ENCODE measurements at regions not wholly inside any gene's neighbourhood (a gene's known extent, or its start where the extent isn't known, plus 50 kb on each side); places are given as distances from the start of the nearest gene placed in this dataset.

DNA sequence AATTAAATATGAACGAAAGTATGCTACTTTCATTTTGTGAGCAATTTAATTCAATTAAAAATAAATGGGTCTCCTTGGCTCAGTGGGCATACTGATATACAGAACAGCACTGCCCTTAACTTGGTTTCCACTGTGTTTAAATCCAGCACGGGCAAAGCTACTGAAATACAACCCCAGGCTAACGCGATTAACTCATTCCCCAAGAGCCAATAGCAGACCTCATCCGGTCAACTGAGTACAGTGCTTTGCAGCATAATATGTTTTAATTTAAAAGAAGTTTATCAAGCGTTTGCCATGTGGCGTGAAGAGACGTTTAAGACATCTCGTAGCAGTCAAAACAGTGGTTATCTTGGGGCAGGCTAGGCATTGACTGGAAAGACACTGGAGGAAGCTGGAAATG, 118.6 kb downstream of the PROX1 start:
- no peak overlapping the region for H3K27ac ChIP-seq (replicated peaks in 1 of 4)
- H3K9me3 ChIP-seq = peaks cover 0 to 9% (median 3%) of the 10 kb centered on the region in 4 donors
- H3K4me3 ChIP-seq = no peak overlapping the region
- intact Hi-C loops (cut with DNase I) = no loop called here
- DNase-seq (ENCODE audit: extremely low spot score) = no peak
- H3K36me3 ChIP-seq = no peaks in the 10 kb centered on the region
- 72% methylated on average over 9 of the region's 9 CpGs for WGBS
- H3K4me1 ChIP-seq = peaks cover 0 to 10% (median 4%) of the 10 kb centered on the region in 4 donors
- TF ChIP-seq POLR2AphosphoS5 (IDR thresholded peaks at IDR 0.05) (no peak), EP300 (IDR thresholded peaks at IDR 0.05) (no peak), CTCF (IDR thresholded peaks at IDR 0.05) (no peak), POLR2A (IDR thresholded peaks at IDR 0.05; ENCODE audit: low read depth) (no peak)
- H3K27me3 ChIP-seq = peaks cover 0 to 13% (median 0%) of the 10 kb centered on the region in 4 donors

- TF ChIP-seq POLR2AphosphoS5 (IDR thresholded peaks at IDR 0.05) = no peak
- no peak for TF ChIP-seq CTCF (IDR thresholded peaks at IDR 0.05)
- TF ChIP-seq EP300 (IDR thresholded peaks at IDR 0.05) = no peak
- no peak for TF ChIP-seq POLR2A (IDR thresholded peaks at IDR 0.05; ENCODE audit: low read depth)
- peaks cover 0 to 9% (median 3%) of the 10 kb centered on the region in 4 donors for H3K9me3 ChIP-seq
- no peaks in the 10 kb centered on the region for H3K36me3 ChIP-seq
- peaks cover 0 to 10% (median 4%) of the 10 kb centered on the region in 4 donors for H3K4me1 ChIP-seq
- intact Hi-C loops (cut with DNase I) = no loop called here
- DNase-seq (ENCODE audit: extremely low spot score) = no peak
- H3K4me3 ChIP-seq = peak overlapping the region; percentile 18 to 39 (median 24)
- 32% methylated on average over 20 of the region's 25 CpGs for WGBS
- no peak overlapping the region for H3K27ac ChIP-seq (replicated peaks in 1 of 4)
- peaks cover 0 to 13% (median 0%) of the 10 kb centered on the region in 4 donors for H3K27me3 ChIP-seq
Measured at GRCh38 chr1:214107322-214108096, 119.7 kb downstream of the PROX1 start.

DNA sequence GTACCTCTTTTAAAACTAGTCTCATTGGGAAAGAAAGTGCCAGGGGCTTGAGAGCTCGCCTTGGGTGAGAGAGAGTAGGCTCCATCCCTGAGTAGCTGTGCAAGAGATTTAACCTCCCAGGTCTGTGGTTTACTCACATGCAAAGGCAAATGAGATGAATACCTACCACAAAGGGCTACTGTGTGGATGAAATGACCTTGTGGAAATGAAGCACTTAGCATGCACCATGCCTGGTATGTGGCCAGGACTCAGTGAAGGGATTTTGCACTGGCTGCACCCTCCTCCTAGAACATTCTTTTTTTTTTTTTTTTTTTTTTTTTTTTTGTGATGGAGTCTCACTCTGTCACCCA, 120.3 kb downstream of the PROX1 start:
- peaks cover 0 to 10% (median 4%) of the 10 kb centered on the region in 4 donors for H3K4me1 ChIP-seq
- no peaks in the 10 kb centered on the region for H3K36me3 ChIP-seq
- TF ChIP-seq CTCF (IDR thresholded peaks at IDR 0.05) (no peak), EP300 (IDR thresholded peaks at IDR 0.05) (no peak), POLR2A (IDR thresholded peaks at IDR 0.05; ENCODE audit: low read depth) (no peak), POLR2AphosphoS5 (IDR thresholded peaks at IDR 0.05) (no peak)
- no peak overlapping the region for H3K27ac ChIP-seq (replicated peaks in 1 of 4)
- H3K9me3 ChIP-seq = peaks cover 0 to 9% (median 3%) of the 10 kb centered on the region in 4 donors
- peaks cover 0 to 13% (median 0%) of the 10 kb centered on the region in 4 donors for H3K27me3 ChIP-seq
- intact Hi-C loops (cut with DNase I) = no loop called here
- WGBS = 77% methylated on average over 1 of the region's 1 CpG
- H3K4me3 ChIP-seq = peak overlapping the region in 1 of 4 donors; percentile 24
- no peak for DNase-seq (ENCODE audit: extremely low spot score)

- TF ChIP-seq CTCF (IDR thresholded peaks at IDR 0.05) (no peak), EP300 (IDR thresholded peaks at IDR 0.05) (no peak), POLR2AphosphoS5 (IDR thresholded peaks at IDR 0.05) (no peak), POLR2A (IDR thresholded peaks at IDR 0.05; ENCODE audit: low read depth) (no peak)
- no peak for DNase-seq (ENCODE audit: extremely low spot score)
- no peak overlapping the region for H3K27ac ChIP-seq (replicated peaks in 1 of 4)
- H3K36me3 ChIP-seq = no peaks in the 10 kb centered on the region
- peaks cover 0 to 10% (median 4%) of the 10 kb centered on the region in 4 donors for H3K4me1 ChIP-seq
- intact Hi-C loops (cut with DNase I) = no loop called here
- no peak overlapping the region for H3K4me3 ChIP-seq
- H3K27me3 ChIP-seq = peaks cover 0 to 13% (median 0%) of the 10 kb centered on the region in 4 donors
- 84% methylated on average over 9 of the region's 9 CpGs for WGBS
- H3K9me3 ChIP-seq = peaks cover 0 to 9% (median 0%) of the 10 kb centered on the region in 4 donors
Measured at GRCh38 chr1:214111796-214112195, 124.0 kb downstream of the PROX1 start.

Data from esophagus muscularis mucosa (tissue), 4 donors.